ENCODE measurements at regions not wholly inside any gene's neighbourhood (a gene's known extent, or its start where the extent isn't known, plus 50 kb on each side); places are given as distances from the start of the nearest gene placed in this dataset.

- TF ChIP-seq EZH2phosphoT487 (IDR thresholded peaks at IDR 0.05; ENCODE audit: borderline replicate concordance, low read depth, low read length) (no peak), CTCF (conservative IDR thresholded peaks at IDR 0.05; ENCODE audit: low read length) (no peak)
- Histone ChIP-seq H3K36me3 (ENCODE audit: insufficient read depth, low read length) (no peaks in the 10 kb centered on the region), H3K79me2 (ENCODE audit: insufficient read depth, low read depth, low read length) (no peaks in the 10 kb centered on the region), H3K9me3 (ENCODE audit: low read length) (no peaks in the 10 kb centered on the region), H2AFZ (ENCODE audit: low read length) (no peak overlapping the region), H3K4me3 (ENCODE audit: low read depth, low read length, poor library complexity, severe bottlenecking) (no peak overlapping the region), H3K9me2 (ENCODE audit: insufficient read depth, low read length) (no peaks in the 10 kb centered on the region), H3K27ac (ENCODE audit: low read depth, low read length, poor library complexity, severe bottlenecking) (no peak overlapping the region), H3K4me1 (ENCODE audit: insufficient read depth, low read length, poor library complexity, severe bottlenecking) (peaks cover 9% of the 10 kb centered on the region), H4K20me1 (ENCODE audit: insufficient read depth, low read length) (no peaks in the 10 kb centered on the region), H3K4me2 (ENCODE audit: low read length) (no peak overlapping the region)
- ChIA-PET POLR2A (no interaction called here), CTCF (ENCODE audit: unreplicated experiment) (no interaction called here)
- DNase-seq (ENCODE audit: low spot score), result no peak
- no TSS peak for BruUV-seq (replicated peaks)
- intact Hi-C loops (cut with micrococcal nuclease; ENCODE audit: unreplicated experiment), result no loop called here
Observed at GRCh38 chr20:56716806-56717205, 87.7 kb downstream of the TFAP2C start.

GRCh38 chr20:56718816-56719215, 89.7 kb downstream of the TFAP2C start:
- intact Hi-C loops (cut with micrococcal nuclease; ENCODE audit: unreplicated experiment), result no loop called here
- Histone ChIP-seq H3K4me3 (ENCODE audit: low read depth, low read length, poor library complexity, severe bottlenecking) (no peak overlapping the region), H3K4me1 (ENCODE audit: insufficient read depth, low read length, poor library complexity, severe bottlenecking) (peaks cover 25% of the 10 kb centered on the region), H3K27ac (ENCODE audit: low read depth, low read length, poor library complexity, severe bottlenecking) (no peak overlapping the region), H3K4me2 (ENCODE audit: low read length) (no peak overlapping the region), H3K9me3 (ENCODE audit: low read length) (no peaks in the 10 kb centered on the region), H2AFZ (ENCODE audit: low read length) (no peak overlapping the region), H3K36me3 (ENCODE audit: insufficient read depth, low read length) (no peaks in the 10 kb centered on the region), H3K9me2 (ENCODE audit: insufficient read depth, low read length) (no peaks in the 10 kb centered on the region), H4K20me1 (ENCODE audit: insufficient read depth, low read length) (no peaks in the 10 kb centered on the region), H3K79me2 (ENCODE audit: insufficient read depth, low read depth, low read length) (no peaks in the 10 kb centered on the region)
- no TSS peak for BruUV-seq (replicated peaks)
- ChIA-PET CTCF (ENCODE audit: unreplicated experiment) (no interaction called here), POLR2A (no interaction called here)
- TF ChIP-seq EZH2phosphoT487 (IDR thresholded peaks at IDR 0.05; ENCODE audit: borderline replicate concordance, low read depth, low read length), result no peak
- no peak for TF ChIP-seq CTCF (conservative IDR thresholded peaks at IDR 0.05; ENCODE audit: low read length)
- no peak for DNase-seq (ENCODE audit: low spot score)

- no peaks in the 10 kb centered on the region for H3K79me2 ChIP-seq (ENCODE audit: insufficient read depth, low read depth, low read length)
- H3K27ac ChIP-seq (ENCODE audit: low read depth, low read length, poor library complexity, severe bottlenecking), result no peak overlapping the region
- DNase-seq (ENCODE audit: low spot score), result no peak
- no peaks in the 10 kb centered on the region for H3K36me3 ChIP-seq (ENCODE audit: insufficient read depth, low read length)
- no peak overlapping the region for H2AFZ ChIP-seq (ENCODE audit: low read length)
- H3K4me3 ChIP-seq (ENCODE audit: low read depth, low read length, poor library complexity, severe bottlenecking), result no peak overlapping the region
- H3K9me2 ChIP-seq (ENCODE audit: insufficient read depth, low read length), result no peaks in the 10 kb centered on the region
- no peaks in the 10 kb centered on the region for H4K20me1 ChIP-seq (ENCODE audit: insufficient read depth, low read length)
- intact Hi-C loops (cut with micrococcal nuclease; ENCODE audit: unreplicated experiment), result no loop called here
- BruUV-seq (replicated peaks), result no TSS peak
- no peak overlapping the region for H3K4me2 ChIP-seq (ENCODE audit: low read length)
- TF ChIP-seq EZH2phosphoT487 (IDR thresholded peaks at IDR 0.05; ENCODE audit: borderline replicate concordance, low read depth, low read length) (no peak), CTCF (conservative IDR thresholded peaks at IDR 0.05; ENCODE audit: low read length) (no peak)
- H3K4me1 ChIP-seq (ENCODE audit: insufficient read depth, low read length, poor library complexity, severe bottlenecking), result peaks cover 32% of the 10 kb centered on the region
- POLR2A ChIA-PET, result no interaction called here
- CTCF ChIA-PET (ENCODE audit: unreplicated experiment), result no interaction called here
- no peaks in the 10 kb centered on the region for H3K9me3 ChIP-seq (ENCODE audit: low read length)
Observed at GRCh38 chr20:56720620-56721213, 91.6 kb downstream of the TFAP2C start.

Measured in OCI-LY7 (cell line).